ENCODE measurements at regions not wholly inside any gene's neighbourhood (a gene's known extent, or its start where the extent isn't known, plus 50 kb on each side); places are given as distances from the start of the nearest gene placed in this dataset.

DNA sequence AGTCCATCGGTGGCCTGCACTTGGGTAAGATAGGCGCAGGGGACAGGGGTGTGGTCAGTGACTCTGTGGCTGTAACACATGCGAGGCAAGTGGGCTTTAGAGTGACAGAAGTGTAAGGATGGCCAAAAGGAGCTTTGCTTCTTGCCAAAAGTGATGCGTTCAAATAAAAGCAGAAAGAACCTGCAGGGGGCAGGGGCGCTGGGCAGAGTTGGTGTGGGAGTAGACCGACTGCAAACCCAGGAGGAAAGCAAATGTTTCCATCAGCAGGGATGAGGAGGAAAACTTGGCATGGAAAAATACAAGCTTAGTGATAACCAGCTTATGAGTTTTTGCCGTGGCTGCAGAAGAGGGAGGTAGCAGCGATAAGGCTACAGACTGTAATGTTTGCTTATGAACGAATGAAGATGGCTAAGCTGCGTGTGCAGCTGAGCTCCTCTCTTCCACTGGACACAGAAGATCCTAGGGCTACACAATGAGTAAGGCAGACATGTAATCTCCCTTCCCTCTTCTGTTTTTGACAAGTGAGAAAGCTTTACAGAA, 149.4 kb downstream of the WNT5A start:
- H3K27ac Mint-ChIP-seq, result no peak overlapping the region
- ChIA-PET POLR2A (no interaction called here), CTCF (no interaction called here)

GRCh38 chr3:55333923-55334322, 153.2 kb downstream of the WNT5A start:
- H3K4me3 Mint-ChIP-seq, result no peak overlapping the region
- H3K4me1 ChIP-seq (ENCODE audit: insufficient read depth, low read length), result no peaks in the 10 kb centered on the region
- no peaks in the 10 kb centered on the region for H3K36me3 ChIP-seq (ENCODE audit: insufficient read depth, low read length)
- H3K4me3 ChIP-seq (ENCODE audit: low read length), result no peak overlapping the region
- ChIA-PET POLR2A (no interaction called here), CTCF (no interaction called here)
- H3K9me3 ChIP-seq (ENCODE audit: low read length), result no peaks in the 10 kb centered on the region
- no peak overlapping the region for H3K27ac ChIP-seq (ENCODE audit: low read depth, low read length)
- no peaks in the 10 kb centered on the region for H3K27me3 ChIP-seq (ENCODE audit: insufficient read depth, low read length, poor library complexity, severe bottlenecking)
- H3K36me3 Mint-ChIP-seq, result no peaks in the 10 kb centered on the region
- H3K9me3 Mint-ChIP-seq, result peaks cover 0 to 20% (median 5%) of the 10 kb centered on the region in 5 donors
- no peak for DNase-seq
- H3K4me1 Mint-ChIP-seq, result no peaks in the 10 kb centered on the region
- H3K27me3 Mint-ChIP-seq, result peaks cover 0 to 6% of the 10 kb centered on the region in 2 donors
- H3K27ac Mint-ChIP-seq, result no peak overlapping the region

More for the DNA sequence above, 149.4 kb downstream of the WNT5A start:
- Histone ChIP-seq H3K4me3 (ENCODE audit: low read length) (no peak overlapping the region), H3K9me3 (ENCODE audit: low read length) (no peaks in the 10 kb centered on the region), H3K36me3 (ENCODE audit: insufficient read depth, low read length) (no peaks in the 10 kb centered on the region), H3K4me1 (ENCODE audit: insufficient read depth, low read length) (no peaks in the 10 kb centered on the region), H3K27ac (ENCODE audit: low read depth, low read length) (no peak overlapping the region), H3K27me3 (ENCODE audit: insufficient read depth, low read length, poor library complexity, severe bottlenecking) (no peaks in the 10 kb centered on the region)
- Mint-ChIP-seq H3K36me3 (no peaks in the 10 kb centered on the region), H3K4me3 (no peak overlapping the region), H3K27me3 (peaks cover 0 to 3% of the 10 kb centered on the region in 2 donors), H3K9me3 (peaks cover 0 to 12% (median 5%) of the 10 kb centered on the region in 5 donors), H3K4me1 (no peaks in the 10 kb centered on the region)
- DNase-seq, result no peak

- Histone ChIP-seq H3K4me1 (ENCODE audit: insufficient read depth, low read length) (no peaks in the 10 kb centered on the region), H3K9me3 (ENCODE audit: low read length) (no peaks in the 10 kb centered on the region), H3K4me3 (ENCODE audit: low read length) (no peak overlapping the region), H3K27ac (ENCODE audit: low read depth, low read length) (no peak overlapping the region), H3K36me3 (ENCODE audit: insufficient read depth, low read length) (no peaks in the 10 kb centered on the region), H3K27me3 (ENCODE audit: insufficient read depth, low read length, poor library complexity, severe bottlenecking) (no peaks in the 10 kb centered on the region)
- POLR2A ChIA-PET, result no interaction called here
- H3K4me1 Mint-ChIP-seq, result no peaks in the 10 kb centered on the region
- H3K9me3 Mint-ChIP-seq, result peaks cover 0 to 20% (median 2%) of the 10 kb centered on the region in 5 donors
- CTCF ChIA-PET, result no interaction called here
- H3K36me3 Mint-ChIP-seq, result no peaks in the 10 kb centered on the region
- no peak overlapping the region for H3K4me3 Mint-ChIP-seq
- peaks cover 0 to 6% of the 10 kb centered on the region in 2 donors for H3K27me3 Mint-ChIP-seq
- peak overlapping the region in 1 of 8 donors; percentile 61 for H3K27ac Mint-ChIP-seq
- no peak for DNase-seq
Observed at GRCh38 chr3:55333046-55333445, 154.1 kb downstream of the WNT5A start.

- H3K27ac Mint-ChIP-seq, result no peak overlapping the region
- H3K4me3 Mint-ChIP-seq, result no peak overlapping the region
- no peak overlapping the region for H3K4me3 ChIP-seq (ENCODE audit: low read length)
- H3K9me3 Mint-ChIP-seq, result peaks cover 0 to 20% (median 2%) of the 10 kb centered on the region in 5 donors
- H3K9me3 ChIP-seq (ENCODE audit: low read length), result no peaks in the 10 kb centered on the region
- ChIA-PET CTCF (no interaction called here), POLR2A (no interaction called here)
- peaks cover 0 to 5% of the 10 kb centered on the region in 2 donors for H3K27me3 Mint-ChIP-seq
- no peaks in the 10 kb centered on the region for H3K36me3 ChIP-seq (ENCODE audit: insufficient read depth, low read length)
- H3K36me3 Mint-ChIP-seq, result no peaks in the 10 kb centered on the region
- no peak overlapping the region for H3K27ac ChIP-seq (ENCODE audit: low read depth, low read length)
- DNase-seq, result no peak
- H3K4me1 Mint-ChIP-seq, result no peaks in the 10 kb centered on the region
- no peaks in the 10 kb centered on the region for H3K27me3 ChIP-seq (ENCODE audit: insufficient read depth, low read length, poor library complexity, severe bottlenecking)
- H3K4me1 ChIP-seq (ENCODE audit: insufficient read depth, low read length), result no peaks in the 10 kb centered on the region
Observed at GRCh38 chr3:55332176-55332575, 154.9 kb downstream of the WNT5A start.

DNA sequence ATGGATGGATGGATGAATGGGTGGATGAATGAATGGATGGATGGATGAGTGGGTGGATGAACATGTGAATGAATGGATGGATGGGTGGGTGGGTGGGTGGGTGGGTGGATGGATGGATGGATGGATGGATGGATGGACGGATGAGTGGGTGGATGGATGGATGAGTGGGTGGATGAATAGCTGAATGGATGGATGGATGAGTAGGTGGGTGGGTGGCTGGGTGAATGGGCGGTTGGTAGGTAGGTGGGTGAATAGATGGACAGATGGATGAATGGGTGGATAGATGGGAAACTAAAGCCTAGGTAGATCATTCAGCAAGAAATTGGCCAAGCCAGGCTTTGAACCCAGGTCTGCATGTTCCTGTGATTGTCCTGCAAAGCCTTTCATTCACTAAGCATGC, 155.6 kb downstream of the WNT5A start:
- DNase-seq, result no peak
- Histone ChIP-seq H3K27ac (ENCODE audit: low read depth, low read length) (no peak overlapping the region), H3K27me3 (ENCODE audit: insufficient read depth, low read length, poor library complexity, severe bottlenecking) (no peaks in the 10 kb centered on the region), H3K36me3 (ENCODE audit: insufficient read depth, low read length) (no peaks in the 10 kb centered on the region), H3K4me1 (ENCODE audit: insufficient read depth, low read length) (no peaks in the 10 kb centered on the region), H3K9me3 (ENCODE audit: low read length) (no peaks in the 10 kb centered on the region), H3K4me3 (ENCODE audit: low read length) (no peak overlapping the region)
- no peak overlapping the region for H3K4me3 Mint-ChIP-seq
- H3K36me3 Mint-ChIP-seq, result no peaks in the 10 kb centered on the region
- CTCF ChIA-PET, result no interaction called here
- peaks cover 0 to 19% (median 2%) of the 10 kb centered on the region in 5 donors for H3K9me3 Mint-ChIP-seq
- no peak overlapping the region for H3K27ac Mint-ChIP-seq
- POLR2A ChIA-PET, result no interaction called here
- peaks cover 0 to 2% of the 10 kb centered on the region in 2 donors for H3K27me3 Mint-ChIP-seq
- no peaks in the 10 kb centered on the region for H3K4me1 Mint-ChIP-seq

DNA sequence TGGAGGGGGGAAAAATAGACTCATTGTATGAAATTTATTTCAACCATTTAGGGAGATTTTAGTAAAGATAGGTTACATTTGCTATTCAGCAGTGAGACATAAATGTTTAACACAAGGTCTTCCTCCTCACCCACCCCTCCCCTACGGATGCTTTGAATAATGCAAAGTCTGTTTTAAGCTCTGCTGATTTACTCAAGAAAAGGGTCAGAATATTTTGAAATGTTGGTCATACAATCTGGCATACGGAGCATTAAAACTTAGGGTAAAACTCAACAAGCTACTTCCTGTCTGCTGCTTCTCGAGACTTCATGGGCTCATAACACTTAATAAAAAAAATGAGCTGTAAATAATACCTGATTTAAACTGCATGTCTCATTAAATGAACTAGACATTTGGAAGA, 156.3 kb downstream of the WNT5A start:
- H3K9me3 ChIP-seq (ENCODE audit: low read length), result no peaks in the 10 kb centered on the region
- no peak for DNase-seq
- no peaks in the 10 kb centered on the region for H3K4me1 ChIP-seq (ENCODE audit: insufficient read depth, low read length)
- ChIA-PET CTCF (interaction anchor here (0.7 kb wide), 1 partner anchor 16 kb away, joined by 3 read pairs; no protein-coding TSS in a partner anchor), POLR2A (no interaction called here)
- Mint-ChIP-seq H3K27ac (no peak overlapping the region), H3K27me3 (peaks cover 0 to 2% of the 10 kb centered on the region in 2 donors), H3K4me1 (no peaks in the 10 kb centered on the region), H3K9me3 (peaks cover 0 to 17% (median 2%) of the 10 kb centered on the region in 5 donors), H3K36me3 (no peaks in the 10 kb centered on the region), H3K4me3 (no peak overlapping the region)
- H3K4me3 ChIP-seq (ENCODE audit: low read length), result no peak overlapping the region
- no peaks in the 10 kb centered on the region for H3K36me3 ChIP-seq (ENCODE audit: insufficient read depth, low read length)
- H3K27ac ChIP-seq (ENCODE audit: low read depth, low read length), result no peak overlapping the region
- no peaks in the 10 kb centered on the region for H3K27me3 ChIP-seq (ENCODE audit: insufficient read depth, low read length, poor library complexity, severe bottlenecking)

- Histone ChIP-seq H3K36me3 (ENCODE audit: insufficient read depth, low read length) (no peaks in the 10 kb centered on the region), H3K4me3 (ENCODE audit: low read length) (no peak overlapping the region), H3K27me3 (ENCODE audit: insufficient read depth, low read length, poor library complexity, severe bottlenecking) (no peaks in the 10 kb centered on the region), H3K27ac (ENCODE audit: low read depth, low read length) (no peak overlapping the region), H3K9me3 (ENCODE audit: low read length) (no peaks in the 10 kb centered on the region), H3K4me1 (ENCODE audit: insufficient read depth, low read length) (no peaks in the 10 kb centered on the region)
- H3K4me1 Mint-ChIP-seq, result no peaks in the 10 kb centered on the region
- H3K27me3 Mint-ChIP-seq, result peaks cover 0 to 2% of the 10 kb centered on the region in 2 donors
- H3K4me3 Mint-ChIP-seq, result no peak overlapping the region
- peaks cover 0 to 15% (median 2%) of the 10 kb centered on the region in 5 donors for H3K9me3 Mint-ChIP-seq
- ChIA-PET CTCF (interaction anchor here (0.7 kb wide), 1 partner anchor 15 kb away, joined by 3 read pairs; no protein-coding TSS in a partner anchor), POLR2A (no interaction called here)
- no peak overlapping the region for H3K27ac Mint-ChIP-seq
- DNase-seq, result no peak
- H3K36me3 Mint-ChIP-seq, result no peaks in the 10 kb centered on the region
Observed at GRCh38 chr3:55330355-55330754, 156.8 kb downstream of the WNT5A start.

DNA sequence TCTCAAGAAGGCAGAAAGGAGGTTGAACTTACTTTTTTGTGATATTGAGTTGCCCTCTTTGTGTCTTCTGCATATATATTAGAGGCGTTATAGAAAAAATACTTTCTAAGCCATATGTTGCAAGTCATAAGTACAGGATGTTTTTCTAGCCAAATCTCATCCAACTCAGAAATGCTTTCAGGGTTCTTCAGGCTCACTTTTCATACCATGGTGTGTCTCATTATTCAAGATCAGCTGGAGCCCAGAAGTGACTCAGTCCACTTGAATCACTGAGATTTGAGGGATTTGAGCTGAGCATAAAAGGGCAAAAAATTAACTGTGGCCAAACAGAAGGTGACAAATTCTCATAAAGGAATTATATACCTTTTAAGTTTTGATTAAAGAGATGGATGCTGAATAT, 157.3 kb downstream of the WNT5A start:
- CTCF ChIA-PET, result interaction anchor here (0.7 kb wide), 1 partner anchor 15 kb away, joined by 3 read pairs; no protein-coding TSS in a partner anchor

More for the DNA sequence above, 157.3 kb downstream of the WNT5A start:
- Histone ChIP-seq H3K27ac (ENCODE audit: low read depth, low read length) (no peak overlapping the region), H3K27me3 (ENCODE audit: insufficient read depth, low read length, poor library complexity, severe bottlenecking) (no peaks in the 10 kb centered on the region), H3K4me3 (ENCODE audit: low read length) (no peak overlapping the region), H3K9me3 (ENCODE audit: low read length) (no peaks in the 10 kb centered on the region), H3K36me3 (ENCODE audit: insufficient read depth, low read length) (no peaks in the 10 kb centered on the region), H3K4me1 (ENCODE audit: insufficient read depth, low read length) (no peaks in the 10 kb centered on the region)
- no peak for DNase-seq
- POLR2A ChIA-PET, result no interaction called here
- H3K4me3 Mint-ChIP-seq, result no peak overlapping the region
- H3K9me3 Mint-ChIP-seq, result peaks cover 0 to 14% (median 6%) of the 10 kb centered on the region in 5 donors
- peaks cover 0 to 2% of the 10 kb centered on the region in 2 donors for H3K27me3 Mint-ChIP-seq
- no peaks in the 10 kb centered on the region for H3K36me3 Mint-ChIP-seq
- no peaks in the 10 kb centered on the region for H3K4me1 Mint-ChIP-seq
- no peak overlapping the region for H3K27ac Mint-ChIP-seq

All from CD8-positive, alpha-beta memory T cell (primary cell).